ENCODE measurements at regions not wholly inside any gene's neighbourhood (a gene's known extent, or its start where the extent isn't known, plus 50 kb on each side); places are given as distances from the start of the nearest gene placed in this dataset.

GRCh38 chr12:90323217-90323616 lies 614.6 kb upstream of the ATP2B1 start:
- no peak for DNase-seq
- TF ChIP-seq CTCF (IDR thresholded peaks at IDR 0.05) = no peak
- Histone ChIP-seq H3K4me3 (no peak overlapping the region), H3K9me3 (no peaks in the 10 kb centered on the region), H3K36me3 (ENCODE audit: insufficient read depth in 1 of 2, low read depth in 1 of 2) (no peaks in the 10 kb centered on the region), H3K27me3 (ENCODE audit: insufficient read depth in 3 of 3, low read length in 2 of 3) (no peaks in the 10 kb centered on the region), H3K4me1 (no peaks in the 10 kb centered on the region), H3K27ac (no peak overlapping the region)
- 77 to 82% (median 81%) methylated on average over 1 of the region's 1 CpG for WGBS, 3 donors
- ATAC-seq = no peak
- intact Hi-C loops (cut with DNase I) = no loop called here

- H3K27ac ChIP-seq = no peak overlapping the region
- H3K27me3 ChIP-seq (ENCODE audit: insufficient read depth in 3 of 3, low read length in 2 of 3) = no peaks in the 10 kb centered on the region
- ATAC-seq (no peak), DNase-seq (no peak)
- no peaks in the 10 kb centered on the region for H3K4me1 ChIP-seq
- no peak overlapping the region for H3K4me3 ChIP-seq
- H3K9me3 ChIP-seq = no peaks in the 10 kb centered on the region
- no peaks in the 10 kb centered on the region for H3K36me3 ChIP-seq (ENCODE audit: insufficient read depth in 1 of 2, low read depth in 1 of 2)
- no peak for TF ChIP-seq CTCF (IDR thresholded peaks at IDR 0.05)
- intact Hi-C loops (cut with DNase I) = no loop called here
Observed at GRCh38 chr12:90322006-90322405, 613.4 kb upstream of the ATP2B1 start.

- H3K27me3 ChIP-seq (ENCODE audit: insufficient read depth in 3 of 3, low read length in 2 of 3) = no peaks in the 10 kb centered on the region
- intact Hi-C loops (cut with DNase I) = no loop called here
- no peaks in the 10 kb centered on the region for H3K4me1 ChIP-seq
- H3K27ac ChIP-seq = no peak overlapping the region
- 91 to 95% (median 91%) methylated on average over 2 of the region's 2 CpGs for WGBS, 3 donors
- TF ChIP-seq CTCF (IDR thresholded peaks at IDR 0.05) = no peak
- H3K4me3 ChIP-seq = no peak overlapping the region
- ATAC-seq (no peak), DNase-seq (no peak)
- no peaks in the 10 kb centered on the region for H3K36me3 ChIP-seq (ENCODE audit: insufficient read depth in 1 of 2, low read depth in 1 of 2)
- no peaks in the 10 kb centered on the region for H3K9me3 ChIP-seq
Observed at GRCh38 chr12:90321369-90321768, 612.7 kb upstream of the ATP2B1 start.

- no peak for ATAC-seq
- WGBS, 3 donors = 77 to 81% (median 77%) methylated on average over 4 of the region's 4 CpGs
Observed at GRCh38 chr12:90311561-90311960, 602.9 kb upstream of the ATP2B1 start.

More at GRCh38 chr12:90311561-90311960, 602.9 kb upstream of the ATP2B1 start:
- DNase-seq = no peak
- no peak for TF ChIP-seq CTCF (IDR thresholded peaks at IDR 0.05)
- Histone ChIP-seq H3K9me3 (no peaks in the 10 kb centered on the region), H3K36me3 (ENCODE audit: insufficient read depth in 1 of 2, low read depth in 1 of 2) (no peaks in the 10 kb centered on the region), H3K27me3 (ENCODE audit: insufficient read depth in 3 of 3, low read length in 2 of 3) (no peaks in the 10 kb centered on the region), H3K27ac (no peak overlapping the region), H3K4me3 (no peak overlapping the region), H3K4me1 (no peaks in the 10 kb centered on the region)
- intact Hi-C loops (cut with DNase I) = no loop called here

Measured in psoas muscle (tissue), 7 donors.